ENCODE measurements at regions not wholly inside any gene's neighbourhood (a gene's known extent, or its start where the extent isn't known, plus 50 kb on each side); places are given as distances from the start of the nearest gene placed in this dataset.

GRCh38 chr7:114099337-114099736, 180.5 kb upstream of the PPP1R3A start:
- FAIRE-seq (no peak), DNase-seq (ENCODE audit: low spot score) (no peak), ATAC-seq (no peak)
- ChIA-PET POLR2A (no interaction called here), CTCF (ENCODE audit: low intra/inter-chr PET ratio, low total read pairs) (no interaction called here)
- BruUV-seq (replicated peaks): no TSS peak
- Histone ChIP-seq H3K79me2 (ENCODE audit: insufficient read depth, low read length) (no peaks in the 10 kb centered on the region), H3K9me3 (ENCODE audit: low read length) (no peaks in the 10 kb centered on the region), H4K20me1 (ENCODE audit: insufficient read depth, low read length) (no peaks in the 10 kb centered on the region), H3K27ac (ENCODE audit: extremely low read length, insufficient read depth, low read length) (no peak overlapping the region), H3K9ac (ENCODE audit: insufficient read depth, low read depth, low read length) (no peak overlapping the region), H3K4me1 (ENCODE audit: insufficient read depth, low read length) (no peaks in the 10 kb centered on the region), H3K4me2 (ENCODE audit: low read depth, low read length) (no peak overlapping the region), H2AFZ (ENCODE audit: low read length) (no peak overlapping the region), H3K27me3 (ENCODE audit: control insufficient read depth in 1 of 2, insufficient read depth in 2 of 2, low read length in 2 of 2) (no peaks in the 10 kb centered on the region), H3K36me3 (replicated peaks in 1 of 2; ENCODE audit: control insufficient read depth in 1 of 2, insufficient read depth in 2 of 2, low read length in 2 of 2) (no peaks in the 10 kb centered on the region), H3K4me3 (replicated peaks in 1 of 3; ENCODE audit: insufficient read depth in 1 of 3, low read depth in 2 of 3, low read length in 3 of 3) (no peak overlapping the region)
- WGBS (ENCODE audit: low lambda C conversion rate): 1% methylated on average over 3 of the region's 3 CpGs
- intact Hi-C loops (cut with micrococcal nuclease; ENCODE audit: unreplicated experiment): no loop called here
- in situ Hi-C loops (cut with HindIII; ENCODE audit: extremely low pct_ligation_motif_present, low pct_unique_long_range_greater_than_20kb): loop anchor here (25.0 kb wide), 1 partner anchor 313 kb away; the partner anchor contains the start of gene FOXP2
- TF ChIP-seq, protein P1, sequence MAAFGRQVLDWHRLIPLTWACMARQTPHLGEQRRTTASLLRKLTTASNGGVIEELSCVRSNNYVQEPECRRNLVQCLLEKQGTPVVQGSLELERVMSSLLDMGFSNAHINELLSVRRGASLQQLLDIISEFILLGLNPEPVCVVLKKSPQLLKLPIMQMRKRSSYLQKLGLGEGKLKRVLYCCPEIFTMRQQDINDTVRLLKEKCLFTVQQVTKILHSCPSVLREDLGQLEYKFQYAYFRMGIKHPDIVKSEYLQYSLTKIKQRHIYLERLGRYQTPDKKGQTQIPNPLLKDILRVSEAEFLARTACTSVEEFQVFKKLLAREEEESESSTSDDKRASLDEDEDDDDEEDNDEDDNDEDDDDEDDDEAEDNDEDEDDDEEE (CRISPR knock-in tag; IDR thresholded peaks at IDR 0.05): no peak
- TF ChIP-seq ZNF777 (CRISPR knock-in tag; IDR thresholded peaks at IDR 0.05): no peak
- TF ChIP-seq, protein P2, sequence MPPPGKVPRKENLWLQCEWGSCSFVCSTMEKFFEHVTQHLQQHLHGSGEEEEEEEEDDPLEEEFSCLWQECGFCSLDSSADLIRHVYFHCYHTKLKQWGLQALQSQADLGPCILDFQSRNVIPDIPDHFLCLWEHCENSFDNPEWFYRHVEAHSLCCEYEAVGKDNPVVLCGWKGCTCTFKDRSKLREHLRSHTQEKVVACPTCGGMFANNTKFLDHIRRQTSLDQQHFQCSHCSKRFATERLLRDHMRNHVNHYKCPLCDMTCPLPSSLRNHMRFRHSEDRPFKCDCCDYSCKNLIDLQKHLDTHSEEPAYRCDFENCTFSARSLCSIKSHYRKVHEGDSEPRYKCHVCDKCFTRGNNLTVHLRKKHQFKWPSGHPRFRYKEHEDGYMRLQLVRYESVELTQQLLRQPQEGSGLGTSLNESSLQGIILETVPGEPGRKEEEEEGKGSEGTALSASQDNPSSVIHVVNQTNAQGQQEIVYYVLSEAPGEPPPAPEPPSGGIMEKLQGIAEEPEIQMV (CRISPR knock-in tag; IDR thresholded peaks at IDR 0.05; ENCODE audit: low read depth): no peak
- no peak for TF ChIP-seq MXI1 (IDR thresholded peaks at IDR 0.05; ENCODE audit: borderline replicate concordance, low read depth, low read length)
- no peak for TF ChIP-seq ZNF616 (CRISPR knock-in tag; IDR thresholded peaks at IDR 0.05; ENCODE audit: low read depth)
- TF ChIP-seq GABPA (IDR thresholded peaks at IDR 0.05; ENCODE audit: low read depth, low read length): no peak
- TF ChIP-seq GABPA (CRISPR knock-in tag; IDR thresholded peaks at IDR 0.05; ENCODE audit: low read depth): no peak
- TF ChIP-seq, protein P3, sequence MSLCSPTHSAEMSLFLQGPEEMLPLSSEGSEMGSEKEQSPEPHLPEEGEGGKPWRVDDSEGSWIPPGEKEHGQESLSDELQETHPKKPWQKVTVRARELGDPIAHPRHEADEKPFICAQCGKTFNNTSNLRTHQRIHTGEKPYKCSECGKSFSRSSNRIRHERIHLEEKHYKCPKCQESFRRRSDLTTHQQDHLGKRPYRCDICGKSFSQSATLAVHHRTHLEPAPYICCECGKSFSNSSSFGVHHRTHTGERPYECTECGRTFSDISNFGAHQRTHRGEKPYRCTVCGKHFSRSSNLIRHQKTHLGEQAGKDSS (CRISPR knock-in tag; IDR thresholded peaks at IDR 0.05; ENCODE audit: borderline replicate concordance, low read depth): no peak
- no peak for TF ChIP-seq ZSCAN22 (CRISPR knock-in tag; IDR thresholded peaks at IDR 0.05)
- no peak for TF ChIP-seq AHR (CRISPR knock-in tag; IDR thresholded peaks at IDR 0.05)
- no peak for TF ChIP-seq RNF2 (conservative IDR thresholded peaks at IDR 0.05; ENCODE audit: low read depth)
- TF ChIP-seq, protein P4, sequence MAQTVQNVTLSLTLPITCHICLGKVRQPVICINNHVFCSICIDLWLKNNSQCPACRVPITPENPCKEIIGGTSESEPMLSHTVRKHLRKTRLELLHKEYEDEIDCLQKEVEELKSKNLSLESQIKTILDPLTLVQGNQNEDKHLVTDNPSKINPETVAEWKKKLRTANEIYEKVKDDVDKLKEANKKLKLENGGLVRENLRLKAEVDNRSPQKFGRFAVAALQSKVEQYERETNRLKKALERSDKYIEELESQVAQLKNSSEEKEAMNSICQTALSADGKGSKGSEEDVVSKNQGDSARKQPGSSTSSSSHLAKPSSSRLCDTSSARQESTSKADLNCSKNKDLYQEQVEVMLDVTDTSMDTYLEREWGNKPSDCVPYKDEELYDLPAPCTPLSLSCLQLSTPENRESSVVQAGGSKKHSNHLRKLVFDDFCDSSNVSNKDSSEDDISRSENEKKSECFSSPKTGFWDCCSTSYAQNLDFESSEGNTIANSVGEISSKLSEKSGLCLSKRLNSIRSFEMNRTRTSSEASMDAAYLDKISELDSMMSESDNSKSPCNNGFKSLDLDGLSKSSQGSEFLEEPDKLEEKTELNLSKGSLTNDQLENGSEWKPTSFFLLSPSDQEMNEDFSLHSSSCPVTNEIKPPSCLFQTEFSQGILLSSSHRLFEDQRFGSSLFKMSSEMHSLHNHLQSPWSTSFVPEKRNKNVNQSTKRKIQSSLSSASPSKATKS (CRISPR knock-in tag; IDR thresholded peaks at IDR 0.05): no peak
- no peak for TF ChIP-seq SNRNP70 (IDR thresholded peaks at IDR 0.05; ENCODE audit: low read depth, low read length)
- no peak for TF ChIP-seq NR3C1 (CRISPR knock-in tag; IDR thresholded peaks at IDR 0.05)
- no peak for TF ChIP-seq RBM22 (optimal IDR thresholded peaks at IDR 0.05; ENCODE audit: low read length)
- no peak for TF ChIP-seq FOXP1 (IDR thresholded peaks at IDR 0.05)
- TF ChIP-seq FOXP1 (CRISPR knock-in tag; IDR thresholded peaks at IDR 0.05): no peak
- TF ChIP-seq DMAP1 (CRISPR knock-in tag; IDR thresholded peaks at IDR 0.05): no peak
- no peak for TF ChIP-seq SIN3B (IDR thresholded peaks at IDR 0.05; ENCODE audit: low read length)
